Duodenal mucosa (tissue), 2 donors: ENCODE measurements at regions not wholly inside any gene's neighbourhood (a gene's known extent, or its start where the extent isn't known, plus 50 kb on each side); places are given as distances from the start of the nearest gene placed in this dataset.
"Not testable (repeated sequence)": the region's sequence is repeated elsewhere in the genome, so short reads cannot be mapped to it uniquely, and the experiment has no call there.

Experiments
- H3K27ac ChIP-seq: one replicate; pipeline ENCODE4 v1.7.0; 2013; ENCODE audit warnings: low read depth, low read length
- H3K27me3 ChIP-seq, 2 donors: one replicate each; pipeline ENCODE4 v1.7.0; 2013; ENCODE audit warnings: low read length in 2 of 2, control low read depth in 1 of 2; ENCODE audit not compliant: insufficient read depth in 2 of 2, control insufficient read depth in 1 of 2
- H3K36me3 ChIP-seq, 2 donors: one replicate each; pipeline ENCODE4 v1.7.0; 2013; ENCODE audit warnings: low read length in 2 of 2, control low read depth in 1 of 2; ENCODE audit not compliant: insufficient read depth in 2 of 2, control insufficient read depth in 1 of 2
- H3K4me1 ChIP-seq, 2 donors: one replicate each; pipeline ENCODE4 v1.7.0; 2013; ENCODE audit warnings: low read length in 2 of 2, control low read depth in 1 of 2; ENCODE audit not compliant: insufficient read depth in 2 of 2, control insufficient read depth in 1 of 2
- H3K4me3 ChIP-seq, 2 donors: one replicate each; pipeline ENCODE4 v1.7.0; 2013; ENCODE audit warnings: low read length in 2 of 2, low read depth in 1 of 2
- H3K9ac ChIP-seq, 2 donors: one replicate each; pipeline ENCODE4 v1.7.0; 2013; ENCODE audit warnings: low read length in 2 of 2, low read depth in 1 of 2
- H3K9me3 ChIP-seq, 2 donors: one replicate each; pipeline ENCODE4 v1.7.0; 2013; ENCODE audit warnings: low read length in 2 of 2, control low read depth in 1 of 2; ENCODE audit not compliant: control insufficient read depth in 1 of 2

- H3K9me3 ChIP-seq = no peaks in the 10 kb centered on the region
- no peaks in the 10 kb centered on the region for H3K27me3 ChIP-seq
- no peak overlapping the region for H3K9ac ChIP-seq
- H3K36me3 ChIP-seq = no peaks in the 10 kb centered on the region
- no peaks in the 10 kb centered on the region for H3K4me1 ChIP-seq
- no peak overlapping the region for H3K27ac ChIP-seq
- H3K4me3 ChIP-seq = no peak overlapping the region
Measured at GRCh38 chr1:229002451-229002960, 267.2 kb downstream of the RHOU start.

- Histone ChIP-seq H3K27ac (no peak overlapping the region), H3K9me3 (no peaks in the 10 kb centered on the region), H3K36me3 (no peaks in the 10 kb centered on the region), H3K4me3 (no peak overlapping the region), H3K27me3 (no peaks in the 10 kb centered on the region), H3K9ac (no peak overlapping the region), H3K4me1 (no peaks in the 10 kb centered on the region)
Measured at GRCh38 chr1:229003233-229004031, 267.5 kb upstream of the RAB4A start.

GRCh38 chr1:229004066-229004833 lies 266.7 kb upstream of the RAB4A start:
- Histone ChIP-seq H3K27ac (no peak overlapping the region), H3K36me3 (no peaks in the 10 kb centered on the region), H3K9ac (no peak overlapping the region), H3K4me3 (no peak overlapping the region), H3K27me3 (no peaks in the 10 kb centered on the region), H3K9me3 (no peaks in the 10 kb centered on the region), H3K4me1 (no peaks in the 10 kb centered on the region)

GRCh38 chr1:229005097-229005496 lies 265.8 kb upstream of the RAB4A start:
- Histone ChIP-seq H3K4me1 (no peaks in the 10 kb centered on the region), H3K36me3 (no peaks in the 10 kb centered on the region), H3K4me3 (no peak overlapping the region), H3K9ac (no peak overlapping the region), H3K27me3 (no peaks in the 10 kb centered on the region), H3K9me3 (no peaks in the 10 kb centered on the region), H3K27ac (no peak overlapping the region)

DNA sequence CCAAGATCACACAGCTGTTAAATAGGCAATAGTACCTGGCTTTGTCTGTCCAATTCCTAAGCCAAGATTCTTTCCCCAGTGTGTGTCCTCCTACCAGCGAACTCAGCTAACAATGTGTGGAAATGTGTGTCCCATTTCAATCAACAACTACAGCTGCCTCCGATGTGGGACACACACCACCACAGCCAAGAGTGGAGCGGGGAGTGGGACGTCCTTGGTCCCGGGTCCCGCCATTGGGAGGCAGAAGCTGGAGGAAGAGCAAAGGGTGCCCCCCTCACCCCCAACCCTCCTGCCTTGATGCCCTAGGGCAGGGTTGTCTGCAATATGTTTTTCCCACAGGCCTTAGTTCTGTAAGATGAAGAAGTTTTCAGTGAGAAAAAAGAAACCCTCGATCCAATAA lies 265.4 kb upstream of the RAB4A start:
- Histone ChIP-seq H3K4me1 (no peaks in the 10 kb centered on the region), H3K4me3 (no peak overlapping the region), H3K9ac (no peak overlapping the region), H3K27ac (no peak overlapping the region), H3K9me3 (no peaks in the 10 kb centered on the region), H3K36me3 (no peaks in the 10 kb centered on the region), H3K27me3 (no peaks in the 10 kb centered on the region)

DNA sequence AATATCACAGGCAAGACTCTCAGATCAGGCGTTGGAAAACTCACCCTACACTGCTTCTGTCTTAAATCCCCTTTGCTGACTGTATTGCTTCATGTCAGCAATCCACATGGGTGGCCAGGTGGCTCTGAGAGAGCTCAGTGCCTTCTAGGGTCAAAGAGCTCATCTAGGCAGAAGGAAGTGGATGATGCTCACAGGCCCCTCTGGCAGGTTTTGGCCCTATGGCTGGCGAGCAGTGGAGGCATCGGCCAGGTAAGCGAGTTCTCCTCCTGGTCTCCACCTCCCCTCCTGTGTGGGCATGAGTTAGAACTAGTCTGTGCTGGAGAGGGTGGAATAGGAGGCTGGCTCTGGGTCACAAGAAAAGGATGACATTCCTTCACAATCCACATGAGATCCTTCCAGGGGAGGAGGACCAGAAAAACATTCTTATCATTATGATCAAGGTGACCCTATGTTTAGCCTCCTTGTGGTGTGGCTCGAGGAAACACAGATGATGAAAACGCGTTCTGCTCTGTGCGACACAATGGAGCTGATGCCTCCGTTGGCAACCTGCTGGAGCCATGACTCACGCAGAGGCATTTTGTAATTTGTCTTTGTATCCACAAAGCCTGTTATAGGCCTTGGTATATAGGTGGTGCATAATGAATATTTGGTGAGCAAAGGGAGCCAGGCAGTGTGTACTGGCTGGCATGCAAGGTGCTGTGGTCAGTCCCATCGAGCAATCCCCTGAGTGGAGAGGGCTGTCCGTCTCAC lies 264.6 kb upstream of the RAB4A start:
- no peaks in the 10 kb centered on the region for H3K27me3 ChIP-seq

GRCh38 chr1:229007167-229007566 lies 263.7 kb upstream of the RAB4A start:
- Histone ChIP-seq H3K27ac (no peak overlapping the region), H3K27me3 (no peaks in the 10 kb centered on the region), H3K36me3 (no peaks in the 10 kb centered on the region), H3K4me1 (no peaks in the 10 kb centered on the region), H3K9ac (no peak overlapping the region), H3K9me3 (no peaks in the 10 kb centered on the region), H3K4me3 (no peak overlapping the region)

More for the DNA sequence above, 264.6 kb upstream of the RAB4A start:
- Histone ChIP-seq H3K36me3 (no peaks in the 10 kb centered on the region), H3K4me1 (no peaks in the 10 kb centered on the region), H3K9ac (no peak overlapping the region), H3K4me3 (no peak overlapping the region), H3K27ac (no peak overlapping the region), H3K9me3 (no peaks in the 10 kb centered on the region)

- no peaks in the 10 kb centered on the region for H3K9me3 ChIP-seq
- no peak overlapping the region for H3K4me3 ChIP-seq
- H3K27me3 ChIP-seq = no peaks in the 10 kb centered on the region
- no peaks in the 10 kb centered on the region for H3K36me3 ChIP-seq
- H3K27ac ChIP-seq = no peak overlapping the region
- H3K9ac ChIP-seq = no peak overlapping the region
- H3K4me1 ChIP-seq = no peaks in the 10 kb centered on the region
Measured at GRCh38 chr1:229007701-229008100, 263.2 kb upstream of the RAB4A start.

DNA sequence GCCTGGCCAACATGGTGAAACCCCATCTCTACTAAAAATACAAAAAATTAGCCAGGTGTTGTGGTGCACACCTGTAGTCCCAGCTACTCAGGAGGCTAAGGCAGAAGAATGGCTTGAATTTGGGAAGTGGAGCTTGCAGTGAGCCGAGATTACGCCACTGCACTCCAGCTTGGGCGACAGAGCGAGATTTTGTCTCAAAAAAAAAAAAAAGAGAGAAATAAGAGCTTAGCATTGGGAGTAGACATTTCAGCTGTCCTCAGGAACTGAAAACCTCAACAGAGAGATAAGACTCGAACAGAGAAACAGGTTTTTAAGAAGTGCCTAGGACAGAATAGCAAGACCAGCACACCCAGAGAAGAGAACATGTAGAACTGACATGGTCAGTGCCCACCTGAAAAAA lies 262.6 kb upstream of the RAB4A start:
- not testable (repeated sequence) for H3K36me3 ChIP-seq, H3K9me3 ChIP-seq, H3K27me3 ChIP-seq

DNA sequence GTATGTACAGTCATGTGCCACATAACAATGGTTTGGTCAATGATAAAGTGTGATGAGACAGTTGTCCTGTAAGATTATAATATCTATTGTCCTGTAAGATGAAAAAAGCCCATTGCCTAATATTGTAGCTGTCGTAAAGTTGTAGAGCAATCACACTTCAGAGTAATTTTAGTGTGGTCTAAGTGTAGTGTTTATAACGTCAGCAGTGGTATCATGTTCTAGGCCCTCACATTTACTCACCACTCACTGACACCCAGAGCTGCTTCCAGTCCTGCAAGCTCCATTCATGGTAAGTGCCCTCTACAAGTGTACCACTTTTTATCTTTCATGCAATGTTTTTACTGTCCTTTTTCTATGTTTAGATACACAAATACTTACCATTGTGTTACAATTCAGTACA lies 259.9 kb upstream of the RAB4A start:
- Histone ChIP-seq H3K27me3 (no peaks in the 10 kb centered on the region), H3K36me3 (no peaks in the 10 kb centered on the region), H3K9me3 (no peaks in the 10 kb centered on the region), H3K4me3 (no peak overlapping the region), H3K27ac (no peak overlapping the region), H3K4me1 (no peaks in the 10 kb centered on the region), H3K9ac (no peak overlapping the region)

More for the DNA sequence above, 262.6 kb upstream of the RAB4A start:
- not testable (repeated sequence) for H3K4me3 ChIP-seq, H3K9ac ChIP-seq, H3K4me1 ChIP-seq, H3K27ac ChIP-seq
